Heart left ventricle (tissue), 16 donors: ENCODE measurements at regions not wholly inside any gene's neighbourhood (a gene's known extent, or its start where the extent isn't known, plus 50 kb on each side); places are given as distances from the start of the nearest gene placed in this dataset.
"Not testable (repeated sequence)": the region's sequence is repeated elsewhere in the genome, so short reads cannot be mapped to it uniquely, and the experiment has no call there.

Experiments used
- ATAC-seq, 4 donors: fragments of 200-7000 bp; cut with Tn5 transposase; one replicate each; pipeline ENCODE4 v1.9.1; 2020 to 2022; ENCODE audit warnings: moderate library complexity in 4 of 4, mild to moderate bottlenecking in 3 of 4, moderate number of reproducible peaks in 1 of 4
- DNase-seq, 5 donors: peaks; one replicate each; pipeline ENCODE4 v3.0.0-alpha.2; 2020
- H3K27ac ChIP-seq, 12 donors: fragments of 200-600 bp; sonication (generic) in 4 of 12; one replicate each; pipeline versions ENCODE4 v1.5.0 to v1.8.0; 2016 to 2022; ENCODE audit warnings: mild to moderate bottlenecking in 2 of 12
- H3K27me3 ChIP-seq, 9 donors: fragments of 200-600 bp; sonication (generic) in 2 of 9; one replicate each; pipeline versions ENCODE4 v1.5.1 to v1.8.0; 2016 to 2022; ENCODE audit warnings: mild to moderate bottlenecking in 3 of 9
- H3K36me3 ChIP-seq, 9 donors: fragments of 200-600 bp; sonication (generic) in 2 of 9; one replicate each; pipeline versions ENCODE4 v1.5.0 to v1.8.0; 2018 to 2022; ENCODE audit warnings: mild to moderate bottlenecking in 2 of 9
- H3K4me1 ChIP-seq, 12 donors: fragments of 200-600 bp; sonication (generic) in 4 of 12; one replicate each; pipeline versions ENCODE4 v1.5.0 to v1.8.0; 2016 to 2022; ENCODE audit warnings: mild to moderate bottlenecking in 3 of 12
- H3K4me3 ChIP-seq, 12 donors: fragments of 200-600 bp; sonication (generic) in 4 of 12; one replicate each; pipeline versions ENCODE4 v1.5.0 to v1.8.0; 2017 to 2022; ENCODE audit warnings: mild to moderate bottlenecking in 9 of 12, moderate library complexity in 4 of 12
- H3K9me3 ChIP-seq, 12 donors: fragments of 200-600 bp; sonication (generic) in 4 of 12; one replicate each; pipeline versions ENCODE4 v1.5.0 to v1.8.0; 2016 to 2022; ENCODE audit warnings: mild to moderate bottlenecking in 1 of 12
- CTCF ChIP-seq, 12 donors: fragments of 200-600 bp; sonication (generic) in 4 of 12; IDR thresholded peaks; one replicate each; pipeline versions ENCODE4 v1.5.0 to v1.8.0; 2018 to 2022; ENCODE audit warnings: antibody characterized with exemption in 12 of 12, mild to moderate bottlenecking in 5 of 12
- POLR2A ChIP-seq, 2 donors: fragments of 450-650 bp; IDR thresholded peaks; one replicate each; pipeline ENCODE4 v1.6.1; 2017; ENCODE audit warnings: antibody characterized with exemption in 2 of 2, mild to moderate bottlenecking in 2 of 2, moderate library complexity in 2 of 2
- WGBS, 4 donors: extraction: QIAGEN DNeasy Blood & Tissue Kit in 2 of 4; methylation state at CpG; one replicate each; pipeline versions ENCODE4 v1.1.5 to v1.1.7; 2013 to 2018; 5-methylcytosine and 5-hydroxymethylcytosine counted together
- intact Hi-C, 10 donors: fragments of 100-400 bp; cut with DNase I; formaldehyde crosslinking; loops; one replicate each; pipeline versions ENCODE4 v1.11.1 to v1.14.2; 2022
- donor health status: ischemic (EF 13 %, LVEDD 7.1; RV severe dilation, severe dysfunction).
- donor health status: healthy with polysubstance abuse.
- donor health status: DM: no; HTN: yes; CAD: no.
- donor health status: DM: no; HTN: no; CAD: no.
- donor health status: ischemic (EF 25% LVEDD 6.9; RV normal size, moderate dysfunction).
- donor health status: ischemic (EF 25% LVEDD 5.7; RV mildly dilated, moderate dysfunction).
- donor health status: healthy.
- donor health status: DM: yes; HTN: yes; CAD: no.
- donor health status: ischemic (EF 35%, LVEDD 5.7; RV mildly dilated, moderate dysfunction).
- donor health status: nonischemic (EF 11% LVEDD 7.7; RV severe dilation, severe dysfunction).
- donor health status: DM: yes; HTN: yes; CAD: no.
- donor health status: PGD.
- donor health status: ischemic (EF 29% LVEDD 5.4; RV normal size, mild dysfunction).
- donor health status: nonischemic (EF 23%, LVEDD 6.1; RV moderate dilation, normal function).

GRCh38 chr11:29447821-29448220 is 569.0 kb downstream of the KCNA4 start:
- TF ChIP-seq CTCF (IDR thresholded peaks at IDR 0.05) (no peak), POLR2A (IDR thresholded peaks at IDR 0.05) (no peak)
- intact Hi-C loops: loop anchor here in 5 of 10 donors (5.0 to 10.0 kb wide), 4 partner anchors 599 to 697 kb away; no protein-coding TSS in a partner anchor
- H3K27me3 ChIP-seq: no peaks in the 10 kb centered on the region
- ATAC-seq (no peak), DNase-seq (no peak)
- H3K4me1 ChIP-seq: peaks cover 0 to 3% (median 0%) of the 10 kb centered on the region in 12 donors
- no peaks in the 10 kb centered on the region for H3K36me3 ChIP-seq
- no peaks in the 10 kb centered on the region for H3K9me3 ChIP-seq
- no peak overlapping the region for H3K4me3 ChIP-seq
- H3K27ac ChIP-seq: no peak overlapping the region
- WGBS, 4 donors: 78 to 81% (median 78%) methylated on average over 1 of the region's 1 CpG

- Histone ChIP-seq H3K4me3 (no peak overlapping the region), H3K4me1 (no peaks in the 10 kb centered on the region), H3K9me3 (no peaks in the 10 kb centered on the region), H3K36me3 (no peaks in the 10 kb centered on the region), H3K27ac (no peak overlapping the region), H3K27me3 (no peaks in the 10 kb centered on the region)
- intact Hi-C loops: loop anchor here in 5 of 10 donors (5.0 to 10.0 kb wide), 4 partner anchors 601 to 699 kb away; no protein-coding TSS in a partner anchor
- DNase-seq (no peak), ATAC-seq (no peak)
- WGBS, 4 donors: 87 to 91% (median 89%) methylated on average over 3 to 7 of the region's 7 CpGs
- TF ChIP-seq CTCF (IDR thresholded peaks at IDR 0.05): no peak
- no peak for TF ChIP-seq POLR2A (IDR thresholded peaks at IDR 0.05)
Observed at GRCh38 chr11:29446132-29446531, 570.7 kb downstream of the KCNA4 start.

GRCh38 chr11:29445191-29445590 is 571.6 kb downstream of the KCNA4 start:
- not testable (repeated sequence) for H3K4me1 ChIP-seq, H3K27me3 ChIP-seq, H3K4me3 ChIP-seq, ATAC-seq, H3K27ac ChIP-seq, DNase-seq, H3K36me3 ChIP-seq, H3K9me3 ChIP-seq
- 69 to 84% (median 75%) methylated on average over 3 of the region's 3 CpGs for WGBS, 4 donors
- intact Hi-C loops: loop anchor here in 5 of 10 donors (5.0 to 10.0 kb wide), 4 partner anchors 602 to 700 kb away; no protein-coding TSS in a partner anchor

GRCh38 chr11:29438815-29439214 is 578.0 kb downstream of the KCNA4 start:
- Histone ChIP-seq H3K36me3 (no peaks in the 10 kb centered on the region), H3K27me3 (no peaks in the 10 kb centered on the region), H3K9me3 (no peaks in the 10 kb centered on the region), H3K27ac (no peak overlapping the region), H3K4me3 (no peak overlapping the region), H3K4me1 (no peaks in the 10 kb centered on the region)
- 85 to 87% (median 87%) methylated on average over 1 of the region's 1 CpG for WGBS, 4 donors
- DNase-seq: no peak
- ATAC-seq: no peak
- intact Hi-C loops: loop anchor here in 7 of 10 donors (10.0 kb wide), 4 partner anchors 706 to 1476 kb away; partner anchors contain the start of gene ARL14EP (in 2 of the 7)
- TF ChIP-seq CTCF (IDR thresholded peaks at IDR 0.05) (no peak), POLR2A (IDR thresholded peaks at IDR 0.05) (no peak)

GRCh38 chr11:29435421-29435820 is 581.4 kb downstream of the KCNA4 start:
- intact Hi-C loops: loop anchor here in 7 of 10 donors (10.0 kb wide), 4 partner anchors 709 to 1479 kb away; partner anchors contain the start of gene ARL14EP (in 2 of the 7)
- H3K9me3 ChIP-seq: no peaks in the 10 kb centered on the region
- WGBS, 4 donors: 43 to 68% (median 56%) methylated on average over 1 of the region's 1 CpG

More at GRCh38 chr11:29435421-29435820, 581.4 kb downstream of the KCNA4 start:
- Histone ChIP-seq H3K27ac (no peak overlapping the region), H3K4me1 (no peaks in the 10 kb centered on the region), H3K27me3 (no peaks in the 10 kb centered on the region), H3K36me3 (no peaks in the 10 kb centered on the region), H3K4me3 (no peak overlapping the region)
- TF ChIP-seq CTCF (IDR thresholded peaks at IDR 0.05) (no peak), POLR2A (IDR thresholded peaks at IDR 0.05) (no peak)
- DNase-seq (no peak), ATAC-seq (no peak)
